Vagina (tissue), 2 donors: ENCODE measurements at regions not wholly inside any gene's neighbourhood (a gene's known extent, or its start where the extent isn't known, plus 50 kb on each side); places are given as distances from the start of the nearest gene placed in this dataset.

Source experiments
- DNase-seq, 2 donors: peaks; one replicate each; pipeline ENCODE4 v3.0.0-alpha.2; 2017; ENCODE audit errors: extremely low spot score in 2 of 2
- H3K27ac ChIP-seq: fragments of 200-600 bp; sonication (generic); one replicate; pipeline ENCODE4 v1.5.1; 2019
- H3K27me3 ChIP-seq: fragments of 200-600 bp; sonication (generic); one replicate; pipeline ENCODE4 v1.5.1; 2019
- H3K36me3 ChIP-seq, 2 donors: fragments of 200-600 bp; sonication (generic); one replicate each; pipeline ENCODE4 v1.5.1; 2017 to 2019
- H3K4me1 ChIP-seq: fragments of 200-600 bp; sonication (generic); one replicate; pipeline ENCODE4 v1.5.1; 2019
- H3K4me3 ChIP-seq, 2 donors: fragments of 200-600 bp; sonication (generic); 1 replicate in 1 of 2; 2 replicates in 1 of 2; pipeline ENCODE4 v1.5.1; 2016 to 2019
- H3K9me3 ChIP-seq: fragments of 200-600 bp; sonication (generic); one replicate; pipeline ENCODE4 v1.5.1; 2019
- POLR2A ChIP-seq, 2 donors: fragments of 450-650 bp; IDR thresholded peaks; one replicate each; pipeline ENCODE4 v1.6.1; 2017; ENCODE audit warnings: antibody characterized with exemption in 2 of 2, mild to moderate bottlenecking in 2 of 2, moderate library complexity in 2 of 2
- POLR2AphosphoS5 ChIP-seq, 2 donors: sonication (generic); formaldehyde crosslinking; IDR thresholded peaks; one replicate each; pipeline ENCODE4 v1.9.0; 2017; ENCODE audit warnings: antibody characterized with exemption in 2 of 2, mild to moderate bottlenecking in 2 of 2, low read depth in 1 of 2; ENCODE audit not compliant: insufficient read depth in 1 of 2
- intact Hi-C: fragments of 100-400 bp; cut with DNase I; formaldehyde crosslinking; loops from one replicate; pipeline ENCODE4 v1.15.1; 2023
- TF ChIP-seq, protein P1 (sequence below), 3 experiments: fragments of 450-650 bp in 2 of 3; fragments of 200-600 bp in 1 of 3; sonication (generic) in 1 of 3; IDR thresholded peaks; one replicate each; pipeline ENCODE4 v1.5.1; 2017 to 2019; ENCODE audit warnings: antibody characterized with exemption in 3 of 3, mild to moderate bottlenecking in 2 of 3, moderate library complexity in 2 of 3

GRCh38 chr15:101545548-101546505, 56.3 kb upstream of the PCSK6 start:
- Histone ChIP-seq H3K27me3 (no peaks in the 10 kb centered on the region), H3K27ac (no peak overlapping the region), H3K36me3 (no peaks in the 10 kb centered on the region), H3K4me1 (no peaks in the 10 kb centered on the region), H3K4me3 (no peak overlapping the region), H3K9me3 (no peaks in the 10 kb centered on the region)
- TF ChIP-seq POLR2AphosphoS5 (IDR thresholded peaks at IDR 0.05; ENCODE audit: insufficient read depth in 1 of 2, low read depth in 1 of 2): no peak
- TF ChIP-seq, protein P1, sequence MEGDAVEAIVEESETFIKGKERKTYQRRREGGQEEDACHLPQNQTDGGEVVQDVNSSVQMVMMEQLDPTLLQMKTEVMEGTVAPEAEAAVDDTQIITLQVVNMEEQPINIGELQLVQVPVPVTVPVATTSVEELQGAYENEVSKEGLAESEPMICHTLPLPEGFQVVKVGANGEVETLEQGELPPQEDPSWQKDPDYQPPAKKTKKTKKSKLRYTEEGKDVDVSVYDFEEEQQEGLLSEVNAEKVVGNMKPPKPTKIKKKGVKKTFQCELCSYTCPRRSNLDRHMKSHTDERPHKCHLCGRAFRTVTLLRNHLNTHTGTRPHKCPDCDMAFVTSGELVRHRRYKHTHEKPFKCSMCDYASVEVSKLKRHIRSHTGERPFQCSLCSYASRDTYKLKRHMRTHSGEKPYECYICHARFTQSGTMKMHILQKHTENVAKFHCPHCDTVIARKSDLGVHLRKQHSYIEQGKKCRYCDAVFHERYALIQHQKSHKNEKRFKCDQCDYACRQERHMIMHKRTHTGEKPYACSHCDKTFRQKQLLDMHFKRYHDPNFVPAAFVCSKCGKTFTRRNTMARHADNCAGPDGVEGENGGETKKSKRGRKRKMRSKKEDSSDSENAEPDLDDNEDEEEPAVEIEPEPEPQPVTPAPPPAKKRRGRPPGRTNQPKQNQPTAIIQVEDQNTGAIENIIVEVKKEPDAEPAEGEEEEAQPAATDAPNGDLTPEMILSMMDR (IDR thresholded peaks at IDR 0.05): no peak
- no peak for TF ChIP-seq POLR2A (IDR thresholded peaks at IDR 0.05)
- intact Hi-C loops: no loop called here
- DNase-seq: no peak

DNA sequence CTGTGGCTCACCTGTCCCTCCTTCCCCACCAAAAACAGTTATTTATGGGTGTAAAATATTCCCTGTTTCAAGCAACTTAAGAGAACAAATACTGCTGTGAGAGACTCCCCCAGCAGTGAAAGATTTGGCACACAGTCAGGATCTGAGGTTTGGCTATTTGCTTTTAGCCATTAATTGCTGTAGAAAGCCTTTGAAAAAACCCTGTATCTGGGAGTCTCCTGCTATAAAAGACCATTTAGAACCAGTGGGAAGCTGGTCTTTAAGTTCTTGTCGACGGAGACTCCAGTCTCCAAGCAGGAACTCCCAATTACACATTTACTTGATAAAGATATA, 55.1 kb upstream of the PCSK6 start:
- DNase-seq: no peak
- Histone ChIP-seq H3K4me1 (no peaks in the 10 kb centered on the region), H3K36me3 (no peaks in the 10 kb centered on the region), H3K4me3 (no peak overlapping the region), H3K9me3 (no peaks in the 10 kb centered on the region), H3K27me3 (no peaks in the 10 kb centered on the region), H3K27ac (no peak overlapping the region)
- TF ChIP-seq POLR2A (IDR thresholded peaks at IDR 0.05) (no peak), POLR2AphosphoS5 (IDR thresholded peaks at IDR 0.05; ENCODE audit: insufficient read depth in 1 of 2, low read depth in 1 of 2) (no peak)
- TF ChIP-seq, protein P1 (IDR thresholded peaks at IDR 0.05): no peak
- intact Hi-C loops: no loop called here

GRCh38 chr15:101543926-101544612, 54.6 kb upstream of the PCSK6 start:
- TF ChIP-seq POLR2AphosphoS5 (IDR thresholded peaks at IDR 0.05; ENCODE audit: insufficient read depth in 1 of 2, low read depth in 1 of 2) (no peak), POLR2A (IDR thresholded peaks at IDR 0.05) (no peak)
- TF ChIP-seq, protein P1 (IDR thresholded peaks at IDR 0.05): no peak
- DNase-seq: no peak
- no peak overlapping the region for H3K4me3 ChIP-seq
- no peaks in the 10 kb centered on the region for H3K4me1 ChIP-seq
- no peaks in the 10 kb centered on the region for H3K27me3 ChIP-seq
- no peaks in the 10 kb centered on the region for H3K36me3 ChIP-seq
- no peaks in the 10 kb centered on the region for H3K9me3 ChIP-seq
- H3K27ac ChIP-seq: no peak overlapping the region
- intact Hi-C loops: loop anchor here (2.0 kb wide), 1 partner anchor 57 kb away; no protein-coding TSS in a partner anchor

GRCh38 chr15:101543431-101543830, 53.9 kb upstream of the PCSK6 start:
- TF ChIP-seq POLR2AphosphoS5 (IDR thresholded peaks at IDR 0.05; ENCODE audit: insufficient read depth in 1 of 2, low read depth in 1 of 2): no peak
- no peak for TF ChIP-seq POLR2A (IDR thresholded peaks at IDR 0.05)
- TF ChIP-seq, protein P1 (IDR thresholded peaks at IDR 0.05): no peak
- Histone ChIP-seq H3K36me3 (no peaks in the 10 kb centered on the region), H3K27me3 (no peaks in the 10 kb centered on the region), H3K9me3 (no peaks in the 10 kb centered on the region), H3K4me1 (no peaks in the 10 kb centered on the region), H3K4me3 (no peak overlapping the region), H3K27ac (no peak overlapping the region)
- intact Hi-C loops: loop anchor here (2.0 kb wide), 1 partner anchor 57 kb away; no protein-coding TSS in a partner anchor
- no peak for DNase-seq
